ENCODE measurements at regions not wholly inside any gene's neighbourhood (a gene's known extent, or its start where the extent isn't known, plus 50 kb on each side); places are given as distances from the start of the nearest gene placed in this dataset.

DNA sequence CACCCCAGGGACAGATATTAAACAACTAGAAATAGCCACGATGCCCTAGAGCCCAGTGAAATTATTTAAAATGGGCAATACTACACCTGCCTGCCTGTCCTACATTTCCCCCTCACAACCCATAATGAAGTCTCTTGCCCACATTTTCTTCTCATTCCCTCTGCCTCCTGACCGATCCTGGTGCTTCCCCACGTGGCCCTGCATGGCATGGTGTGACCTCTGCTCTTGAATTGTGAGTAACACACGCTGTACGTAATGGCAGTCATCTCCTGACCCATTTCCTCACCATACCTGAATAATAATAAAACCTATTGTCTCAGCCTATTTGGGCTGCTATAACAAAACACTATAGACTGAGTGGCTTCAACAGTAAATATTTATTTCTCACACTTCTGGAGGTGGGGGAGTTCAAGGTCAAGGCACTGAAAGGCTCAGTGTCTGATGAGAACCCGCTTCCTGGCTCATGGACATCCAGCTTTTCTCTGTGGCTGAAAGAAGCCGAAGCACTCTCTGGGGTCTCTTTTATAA lies 77.0 kb upstream of the ENPP6 start:
- Histone ChIP-seq H3K36me3 (replicated peaks; ENCODE audit: low read depth, low read length) (no peaks in the 10 kb centered on the region), H2AFZ (ENCODE audit: low read depth, low read length) (no peak overlapping the region), H3K9me3 (ENCODE audit: insufficient read depth, low read length) (no peaks in the 10 kb centered on the region)

DNA sequence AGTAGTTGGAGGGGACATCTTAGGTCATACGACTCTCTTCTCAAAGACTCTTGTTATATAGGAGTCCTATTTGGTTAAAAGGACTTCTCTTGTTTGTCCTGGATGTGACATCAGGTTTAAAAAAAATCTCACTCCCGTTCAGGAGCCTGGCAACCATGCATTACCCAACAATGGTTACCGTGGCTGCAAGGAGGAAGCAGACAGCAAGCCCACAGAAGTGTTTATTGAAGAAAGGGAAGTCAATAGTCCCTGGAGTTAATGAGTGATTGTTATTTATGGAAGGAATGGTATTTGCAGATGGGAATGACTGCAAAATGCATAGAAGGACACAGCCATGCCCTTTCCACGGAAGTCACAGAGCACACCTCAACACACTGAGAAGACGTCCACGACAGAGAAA lies 75.9 kb upstream of the ENPP6 start:
- TF ChIP-seq, protein P1, sequence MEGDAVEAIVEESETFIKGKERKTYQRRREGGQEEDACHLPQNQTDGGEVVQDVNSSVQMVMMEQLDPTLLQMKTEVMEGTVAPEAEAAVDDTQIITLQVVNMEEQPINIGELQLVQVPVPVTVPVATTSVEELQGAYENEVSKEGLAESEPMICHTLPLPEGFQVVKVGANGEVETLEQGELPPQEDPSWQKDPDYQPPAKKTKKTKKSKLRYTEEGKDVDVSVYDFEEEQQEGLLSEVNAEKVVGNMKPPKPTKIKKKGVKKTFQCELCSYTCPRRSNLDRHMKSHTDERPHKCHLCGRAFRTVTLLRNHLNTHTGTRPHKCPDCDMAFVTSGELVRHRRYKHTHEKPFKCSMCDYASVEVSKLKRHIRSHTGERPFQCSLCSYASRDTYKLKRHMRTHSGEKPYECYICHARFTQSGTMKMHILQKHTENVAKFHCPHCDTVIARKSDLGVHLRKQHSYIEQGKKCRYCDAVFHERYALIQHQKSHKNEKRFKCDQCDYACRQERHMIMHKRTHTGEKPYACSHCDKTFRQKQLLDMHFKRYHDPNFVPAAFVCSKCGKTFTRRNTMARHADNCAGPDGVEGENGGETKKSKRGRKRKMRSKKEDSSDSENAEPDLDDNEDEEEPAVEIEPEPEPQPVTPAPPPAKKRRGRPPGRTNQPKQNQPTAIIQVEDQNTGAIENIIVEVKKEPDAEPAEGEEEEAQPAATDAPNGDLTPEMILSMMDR (IDR thresholded peaks at IDR 0.05; ENCODE audit: low read depth, low read length): no peak
- no peak for TF ChIP-seq EZH2phosphoT487 (IDR thresholded peaks at IDR 0.05; ENCODE audit: low read depth)
- Histone ChIP-seq H3K79me2 (ENCODE audit: low read length) (no peaks in the 10 kb centered on the region), H3K9ac (ENCODE audit: low read length) (no peak overlapping the region), H4K20me1 (ENCODE audit: insufficient read depth, low read length) (no peaks in the 10 kb centered on the region), H3K36me3 (replicated peaks; ENCODE audit: low read depth, low read length) (no peaks in the 10 kb centered on the region), H3K4me1 (ENCODE audit: low read length) (peaks cover 29% of the 10 kb centered on the region), H3K4me2 (ENCODE audit: low read length) (no peak overlapping the region), H3K9me3 (ENCODE audit: insufficient read depth, low read length) (no peaks in the 10 kb centered on the region), H3K4me3 (ENCODE audit: low read length) (no peak overlapping the region), H2AFZ (ENCODE audit: low read depth, low read length) (no peak overlapping the region), H3K27me3 (ENCODE audit: low read depth, low read length) (no peaks in the 10 kb centered on the region), H3K27ac (ENCODE audit: low read length) (no peak overlapping the region)

More for the DNA sequence above, 77.0 kb upstream of the ENPP6 start:
- Histone ChIP-seq H4K20me1 (ENCODE audit: insufficient read depth, low read length) (no peaks in the 10 kb centered on the region), H3K9ac (ENCODE audit: low read length) (no peak overlapping the region), H3K27me3 (ENCODE audit: low read depth, low read length) (no peaks in the 10 kb centered on the region), H3K27ac (ENCODE audit: low read length) (no peak overlapping the region), H3K79me2 (ENCODE audit: low read length) (no peaks in the 10 kb centered on the region), H3K4me2 (ENCODE audit: low read length) (no peak overlapping the region), H3K4me1 (ENCODE audit: low read length) (peaks cover 19% of the 10 kb centered on the region), H3K4me3 (ENCODE audit: low read length) (no peak overlapping the region)
- no peak for TF ChIP-seq EZH2phosphoT487 (IDR thresholded peaks at IDR 0.05; ENCODE audit: low read depth)
- TF ChIP-seq, protein P1 (IDR thresholded peaks at IDR 0.05; ENCODE audit: low read depth, low read length): no peak

DNA sequence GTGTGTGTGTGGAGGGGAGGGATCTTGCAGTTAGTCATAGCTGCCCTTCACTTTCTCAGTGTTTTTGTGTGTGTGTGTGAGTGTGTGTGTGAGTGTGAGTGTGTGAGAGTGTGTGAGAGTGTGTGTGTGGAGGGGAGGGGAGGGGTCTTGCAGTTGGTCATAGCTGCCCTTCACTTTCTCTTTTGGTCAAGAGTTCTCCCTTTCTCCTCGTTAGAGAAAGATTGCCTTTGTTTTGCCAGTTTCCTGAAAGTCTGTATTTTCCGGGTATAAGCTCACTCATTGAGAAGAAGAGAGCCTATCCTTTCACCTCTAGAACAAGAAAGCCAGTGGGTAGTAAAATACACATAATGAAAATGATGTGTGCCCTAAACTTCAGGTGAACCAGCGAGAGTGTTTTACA lies 75.2 kb upstream of the ENPP6 start:
- no peaks in the 10 kb centered on the region for H3K36me3 ChIP-seq (replicated peaks; ENCODE audit: low read depth, low read length)

GRCh38 chr4:184292465-184292867 lies 74.8 kb upstream of the ENPP6 start:
- TF ChIP-seq, protein P1 (IDR thresholded peaks at IDR 0.05; ENCODE audit: low read depth, low read length): no peak
- TF ChIP-seq EZH2phosphoT487 (IDR thresholded peaks at IDR 0.05; ENCODE audit: low read depth): no peak
- H3K9ac ChIP-seq (ENCODE audit: low read length): no peak overlapping the region
- no peak overlapping the region for H2AFZ ChIP-seq (ENCODE audit: low read depth, low read length)
- no peak overlapping the region for H3K27ac ChIP-seq (ENCODE audit: low read length)
- H4K20me1 ChIP-seq (ENCODE audit: insufficient read depth, low read length): no peaks in the 10 kb centered on the region
- H3K4me3 ChIP-seq (ENCODE audit: low read length): no peak overlapping the region
- no peaks in the 10 kb centered on the region for H3K9me3 ChIP-seq (ENCODE audit: insufficient read depth, low read length)
- no peaks in the 10 kb centered on the region for H3K27me3 ChIP-seq (ENCODE audit: low read depth, low read length)
- H3K79me2 ChIP-seq (ENCODE audit: low read length): no peaks in the 10 kb centered on the region
- no peak overlapping the region for H3K4me2 ChIP-seq (ENCODE audit: low read length)
- no peaks in the 10 kb centered on the region for H3K36me3 ChIP-seq (replicated peaks; ENCODE audit: low read depth, low read length)
- H3K4me1 ChIP-seq (ENCODE audit: low read length): peaks cover 37% of the 10 kb centered on the region

More for the DNA sequence above, 75.2 kb upstream of the ENPP6 start:
- Histone ChIP-seq H3K9me3 (ENCODE audit: insufficient read depth, low read length) (no peaks in the 10 kb centered on the region), H3K27me3 (ENCODE audit: low read depth, low read length) (no peaks in the 10 kb centered on the region), H3K9ac (ENCODE audit: low read length) (no peak overlapping the region), H3K4me3 (ENCODE audit: low read length) (no peak overlapping the region), H3K27ac (ENCODE audit: low read length) (no peak overlapping the region), H3K4me1 (ENCODE audit: low read length) (peaks cover 33% of the 10 kb centered on the region), H3K79me2 (ENCODE audit: low read length) (no peaks in the 10 kb centered on the region), H4K20me1 (ENCODE audit: insufficient read depth, low read length) (no peaks in the 10 kb centered on the region), H2AFZ (ENCODE audit: low read depth, low read length) (no peak overlapping the region), H3K4me2 (ENCODE audit: low read length) (no peak overlapping the region)
- TF ChIP-seq, protein P1 (IDR thresholded peaks at IDR 0.05; ENCODE audit: low read depth, low read length): no peak
- no peak for TF ChIP-seq EZH2phosphoT487 (IDR thresholded peaks at IDR 0.05; ENCODE audit: low read depth)
